ENCODE measurements at regions not wholly inside any gene's neighbourhood (a gene's known extent, or its start where the extent isn't known, plus 50 kb on each side); places are given as distances from the start of the nearest gene placed in this dataset.
"Not testable (repeated sequence)": the region's sequence is repeated elsewhere in the genome, so short reads cannot be mapped to it uniquely, and the experiment has no call there.

DNA sequence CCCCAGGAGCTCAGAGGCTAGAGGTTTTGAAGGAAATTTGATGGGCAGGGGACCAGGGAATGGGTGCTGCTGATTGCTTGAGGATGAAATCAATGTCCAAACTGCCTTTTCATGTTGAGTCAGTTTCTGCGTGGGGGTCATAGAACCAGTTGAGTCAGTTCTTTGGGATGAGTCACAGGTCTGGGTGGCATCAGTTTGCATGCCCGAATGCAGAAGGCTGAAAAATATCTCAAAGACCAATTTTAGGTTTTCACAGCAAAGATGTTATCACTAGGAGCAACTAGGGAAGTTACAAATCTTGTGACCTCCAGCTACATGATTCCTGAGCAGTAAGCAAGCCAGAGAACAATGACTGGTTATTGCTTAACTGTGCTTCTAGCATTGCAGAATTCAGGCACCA is 1135.1 kb upstream of the CRIM1 start:
- ATAC-seq (no peak), DNase-seq (no peak)
- intact Hi-C loops (cut with DNase I): no loop called here
- H3K9me3 ChIP-seq (ENCODE audit: control insufficient read depth, low read length): peaks cover 1% of the 10 kb centered on the region
- 72% methylated on average over 2 of the region's 2 CpGs for WGBS
- no peak overlapping the region for H3K4me3 ChIP-seq (ENCODE audit: low read length)
- no peaks in the 10 kb centered on the region for H3K27me3 ChIP-seq (ENCODE audit: control insufficient read depth, insufficient read depth)
- H3K4me1 ChIP-seq (ENCODE audit: control insufficient read depth, insufficient read depth, low read length): no peaks in the 10 kb centered on the region
- no peak overlapping the region for H3K27ac ChIP-seq (ENCODE audit: low read length)

DNA sequence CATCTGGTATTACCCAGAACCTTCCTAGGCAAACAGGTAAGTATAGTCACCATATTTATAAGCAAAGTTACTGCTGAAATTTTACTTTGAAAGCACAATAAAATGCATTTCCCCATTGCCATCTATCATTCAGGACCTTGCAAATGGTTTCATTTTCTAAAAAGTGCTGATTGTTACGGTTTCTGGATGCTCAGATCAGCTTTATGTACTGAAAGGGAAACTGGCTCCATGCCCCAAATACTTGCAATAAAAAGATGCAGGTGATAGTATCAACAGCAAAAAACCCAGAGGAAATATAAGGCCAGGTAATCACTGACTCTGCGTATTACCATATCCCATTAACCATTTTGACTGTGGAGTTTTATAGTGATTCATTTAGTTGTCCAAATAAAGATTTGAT is 1150.7 kb upstream of the CRIM1 start:
- intact Hi-C loops (cut with DNase I): no loop called here
- no peak for DNase-seq
- Histone ChIP-seq H3K4me1 (ENCODE audit: control insufficient read depth, insufficient read depth, low read length) (no peaks in the 10 kb centered on the region), H3K27ac (ENCODE audit: low read length) (no peak overlapping the region), H3K9me3 (ENCODE audit: control insufficient read depth, low read length) (no peaks in the 10 kb centered on the region), H3K4me3 (ENCODE audit: low read length) (no peak overlapping the region), H3K27me3 (ENCODE audit: control insufficient read depth, insufficient read depth) (no peaks in the 10 kb centered on the region)
- 79% methylated on average over 2 of the region's 2 CpGs for WGBS
- ATAC-seq: no peak

- Histone ChIP-seq H3K4me1 (ENCODE audit: control insufficient read depth, insufficient read depth, low read length) (no peaks in the 10 kb centered on the region), H3K9me3 (ENCODE audit: control insufficient read depth, low read length) (no peaks in the 10 kb centered on the region), H3K27ac (ENCODE audit: low read length) (no peak overlapping the region), H3K4me3 (ENCODE audit: low read length) (no peak overlapping the region), H3K27me3 (ENCODE audit: control insufficient read depth, insufficient read depth) (no peaks in the 10 kb centered on the region)
- no peak for DNase-seq
- ATAC-seq: no peak
- 62% methylated on average over 3 of the region's 3 CpGs for whole genome bisulfite sequencing
- intact Hi-C loops (cut with DNase I): no loop called here
These were observed 1151.3 kb upstream of the CRIM1 start for GRCh38 chr2:35204323-35204722.

- ATAC-seq (no peak), DNase-seq (no peak)
- WGBS: 79% methylated on average over 4 of the region's 4 CpGs
- intact Hi-C loops (cut with DNase I): no loop called here
- Histone ChIP-seq H3K27me3 (ENCODE audit: control insufficient read depth, insufficient read depth) (no peaks in the 10 kb centered on the region), H3K4me3 (ENCODE audit: low read length) (no peak overlapping the region), H3K4me1 (ENCODE audit: control insufficient read depth, insufficient read depth, low read length) (no peaks in the 10 kb centered on the region), H3K9me3 (ENCODE audit: control insufficient read depth, low read length) (no peaks in the 10 kb centered on the region), H3K27ac (ENCODE audit: low read length) (no peak overlapping the region)
These were observed 1156.3 kb upstream of the CRIM1 start for GRCh38 chr2:35199298-35199697.

DNA sequence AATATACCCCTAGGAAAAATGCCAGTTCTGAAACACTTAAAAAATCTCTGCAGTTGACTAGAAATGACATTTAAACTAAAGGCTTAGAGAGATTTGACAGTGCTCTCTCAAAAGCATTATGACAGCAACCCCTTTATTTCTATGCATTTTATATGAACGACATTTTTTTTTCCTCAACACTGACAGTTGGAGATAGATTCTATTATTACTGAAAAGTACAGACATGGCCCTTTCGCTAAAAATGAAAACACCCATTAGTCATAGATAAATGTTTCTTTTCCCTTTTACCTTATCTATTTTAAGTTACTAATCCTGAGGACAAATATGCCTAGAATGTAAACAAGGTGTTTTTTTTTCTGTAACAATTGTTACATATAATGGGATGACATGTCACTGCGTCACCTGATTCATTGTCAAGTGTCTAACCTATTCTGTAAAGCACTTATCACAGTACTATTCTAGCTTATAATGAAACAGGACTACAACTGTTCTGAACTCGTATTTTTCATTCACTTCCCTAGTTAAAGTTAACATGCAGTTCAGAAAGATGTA is 1169.6 kb upstream of the CRIM1 start:
- H3K4me1 ChIP-seq (ENCODE audit: control insufficient read depth, insufficient read depth, low read length): no peaks in the 10 kb centered on the region
- H3K4me3 ChIP-seq (ENCODE audit: low read length): no peak overlapping the region
- intact Hi-C loops (cut with DNase I): no loop called here
- no peak overlapping the region for H3K27ac ChIP-seq (ENCODE audit: low read length)
- 67% methylated on average over 4 of the region's 4 CpGs for WGBS
- H3K27me3 ChIP-seq (ENCODE audit: control insufficient read depth, insufficient read depth): no peaks in the 10 kb centered on the region
- H3K9me3 ChIP-seq (ENCODE audit: control insufficient read depth, low read length): no peaks in the 10 kb centered on the region
- no peak for ATAC-seq
- no peak for DNase-seq

DNA sequence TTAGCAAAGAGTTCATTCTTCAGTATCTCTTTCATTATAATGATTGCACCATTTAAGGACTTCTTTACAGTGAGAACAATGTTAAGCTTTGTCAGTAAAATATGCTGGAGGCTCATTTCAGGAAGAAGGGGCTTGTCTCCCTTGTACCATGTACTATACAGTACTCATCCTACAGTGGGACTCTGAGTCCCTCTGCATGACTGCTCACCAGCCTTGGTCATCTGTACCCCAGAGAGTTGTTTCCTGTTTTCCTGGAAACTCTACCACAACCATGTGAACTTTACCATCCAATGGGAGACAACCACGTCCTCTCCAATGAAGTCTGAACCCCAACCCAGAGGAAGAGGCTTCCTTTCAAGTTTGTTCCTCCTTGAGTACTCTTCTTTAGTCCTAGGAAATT is 1171.1 kb upstream of the CRIM1 start:
- no peaks in the 10 kb centered on the region for H3K9me3 ChIP-seq (ENCODE audit: control insufficient read depth, low read length)
- 69% methylated on average over 1 of the region's 1 CpG for WGBS
- intact Hi-C loops (cut with DNase I): no loop called here
- no peak for DNase-seq
- H3K27ac ChIP-seq (ENCODE audit: low read length): no peak overlapping the region
- no peak for ATAC-seq
- no peak overlapping the region for H3K4me3 ChIP-seq (ENCODE audit: low read length)
- no peaks in the 10 kb centered on the region for H3K27me3 ChIP-seq (ENCODE audit: control insufficient read depth, insufficient read depth)
- no peaks in the 10 kb centered on the region for H3K4me1 ChIP-seq (ENCODE audit: control insufficient read depth, insufficient read depth, low read length)

GRCh38 chr2:35176726-35177125 is 1178.9 kb upstream of the CRIM1 start:
- intact Hi-C loops (cut with DNase I); H3K4me1 ChIP-seq (ENCODE audit: control insufficient read depth, insufficient read depth, low read length); H3K4me3 ChIP-seq (ENCODE audit: low read length); H3K27ac ChIP-seq (ENCODE audit: low read length); ATAC-seq; H3K9me3 ChIP-seq (ENCODE audit: control insufficient read depth, low read length); H3K27me3 ChIP-seq (ENCODE audit: control insufficient read depth, insufficient read depth); DNase-seq: not testable (repeated sequence)
- WGBS: 47% methylated on average over 5 of the region's 5 CpGs

DNA sequence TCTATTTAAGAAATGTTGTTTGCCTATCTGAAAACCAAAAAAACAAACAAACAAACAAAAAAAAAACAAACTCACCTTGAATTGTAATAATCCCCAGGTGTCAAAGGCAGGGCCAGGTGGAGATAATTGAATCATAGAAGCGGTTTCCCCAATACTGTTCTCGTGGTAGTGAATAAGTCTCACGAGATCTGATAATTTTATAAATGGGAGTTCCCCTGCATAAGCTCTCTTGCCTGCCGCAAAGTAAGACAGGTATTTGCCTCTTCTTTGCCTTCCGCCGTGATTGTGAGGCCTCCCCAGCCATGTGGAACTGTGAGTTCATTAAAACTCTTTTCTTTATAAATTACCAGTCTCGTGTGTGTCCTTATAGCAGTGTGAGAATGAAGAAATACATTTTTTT is 1180.7 kb upstream of the CRIM1 start:
- H3K4me1 ChIP-seq (ENCODE audit: control insufficient read depth, insufficient read depth, low read length): no peaks in the 10 kb centered on the region
- ATAC-seq (no peak), DNase-seq (no peak)
- no peak overlapping the region for H3K27ac ChIP-seq (ENCODE audit: low read length)
- H3K27me3 ChIP-seq (ENCODE audit: control insufficient read depth, insufficient read depth): no peaks in the 10 kb centered on the region
- WGBS: 87% methylated on average over 7 of the region's 7 CpGs
- no peaks in the 10 kb centered on the region for H3K9me3 ChIP-seq (ENCODE audit: control insufficient read depth, low read length)
- no peak overlapping the region for H3K4me3 ChIP-seq (ENCODE audit: low read length)
- intact Hi-C loops (cut with DNase I): no loop called here

DNA sequence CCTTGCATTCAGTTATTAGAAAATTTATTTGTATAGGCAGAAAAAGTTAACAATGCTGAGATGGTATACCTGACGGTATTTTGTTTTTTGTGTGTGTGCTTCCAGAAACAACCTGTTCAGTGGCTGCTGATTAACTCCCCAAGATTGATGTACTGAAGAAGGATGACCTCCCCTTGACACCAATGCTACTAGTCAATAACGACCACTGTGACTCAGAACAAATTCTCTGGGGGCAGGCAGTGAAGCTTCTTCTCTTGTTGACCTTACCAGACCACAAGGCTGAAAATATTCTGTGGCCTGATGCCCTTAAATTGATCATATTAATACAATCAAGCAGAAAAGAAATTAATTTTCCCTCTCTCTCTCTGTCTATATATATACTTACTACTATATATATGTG is 1182.9 kb upstream of the CRIM1 start:
- no peak overlapping the region for H3K27ac ChIP-seq (ENCODE audit: low read length)
- H3K9me3 ChIP-seq (ENCODE audit: control insufficient read depth, low read length): no peaks in the 10 kb centered on the region
- intact Hi-C loops (cut with DNase I): no loop called here
- H3K27me3 ChIP-seq (ENCODE audit: control insufficient read depth, insufficient read depth): no peaks in the 10 kb centered on the region
- 41% methylated on average over 2 of the region's 2 CpGs for WGBS
- H3K4me1 ChIP-seq (ENCODE audit: control insufficient read depth, insufficient read depth, low read length): no peaks in the 10 kb centered on the region
- no peak overlapping the region for H3K4me3 ChIP-seq (ENCODE audit: low read length)
- ATAC-seq (no peak), DNase-seq (no peak)

- Histone ChIP-seq H3K27ac (ENCODE audit: low read length) (no peak overlapping the region), H3K4me3 (ENCODE audit: low read length) (no peak overlapping the region), H3K4me1 (ENCODE audit: control insufficient read depth, insufficient read depth, low read length) (no peaks in the 10 kb centered on the region), H3K27me3 (ENCODE audit: control insufficient read depth, insufficient read depth) (no peaks in the 10 kb centered on the region), H3K9me3 (ENCODE audit: control insufficient read depth, low read length) (no peaks in the 10 kb centered on the region)
- intact Hi-C loops (cut with DNase I): no loop called here
- DNase-seq (no peak), ATAC-seq (no peak)
These were observed 1187.2 kb upstream of the CRIM1 start for GRCh38 chr2:35168351-35168750.

- DNase-seq (no peak), ATAC-seq (no peak)
- Histone ChIP-seq H3K4me3 (ENCODE audit: low read length) (no peak overlapping the region), H3K4me1 (ENCODE audit: control insufficient read depth, insufficient read depth, low read length) (no peaks in the 10 kb centered on the region), H3K27me3 (ENCODE audit: control insufficient read depth, insufficient read depth) (no peaks in the 10 kb centered on the region), H3K9me3 (ENCODE audit: control insufficient read depth, low read length) (no peaks in the 10 kb centered on the region), H3K27ac (ENCODE audit: low read length) (no peak overlapping the region)
- WGBS: 88% methylated on average over 2 of the region's 2 CpGs
- intact Hi-C loops (cut with DNase I): no loop called here
These were observed 1191.6 kb upstream of the CRIM1 start for GRCh38 chr2:35163948-35164347.

- no peak overlapping the region for H3K27ac ChIP-seq (ENCODE audit: low read length)
- no peaks in the 10 kb centered on the region for H3K27me3 ChIP-seq (ENCODE audit: control insufficient read depth, insufficient read depth)
- ATAC-seq (no peak), DNase-seq (no peak)
- intact Hi-C loops (cut with DNase I): no loop called here
- no peak overlapping the region for H3K4me3 ChIP-seq (ENCODE audit: low read length)
- H3K9me3 ChIP-seq (ENCODE audit: control insufficient read depth, low read length): no peaks in the 10 kb centered on the region
- 53% methylated on average over 4 of the region's 4 CpGs for WGBS
- H3K4me1 ChIP-seq (ENCODE audit: control insufficient read depth, insufficient read depth, low read length): no peaks in the 10 kb centered on the region
These were observed 1194.7 kb upstream of the CRIM1 start for GRCh38 chr2:35160871-35161270.

Measured in right cardiac atrium (tissue), 5 donors.